Gastrocnemius medialis (tissue), 4 donors: ENCODE measurements at regions not wholly inside any gene's neighbourhood (a gene's known extent, or its start where the extent isn't known, plus 50 kb on each side); places are given as distances from the start of the nearest gene placed in this dataset.

Experiments used
- POLR2A ChIP-seq, 2 donors: fragments of 450-650 bp; IDR thresholded peaks; one replicate each; pipeline ENCODE4 v1.6.1; 2017; ENCODE audit warnings: antibody characterized with exemption in 2 of 2, mild to moderate bottlenecking in 2 of 2, moderate library complexity in 2 of 2
- TF ChIP-seq, protein P1 (sequence below), 5 experiments: fragments of 450-650 bp in 3 of 5; fragments of 200-600 bp in 2 of 5; sonication (generic) in 2 of 5; IDR thresholded peaks in 4 of 5; conservative IDR thresholded peaks in 1 of 5; 1 replicate in 4 of 5; 2 replicates in 1 of 5; pipeline ENCODE4 v1.5.1; 2016 to 2019; ENCODE audit warnings: antibody characterized with exemption in 5 of 5, mild to moderate bottlenecking in 3 of 5, moderate library complexity in 3 of 5

DNA sequence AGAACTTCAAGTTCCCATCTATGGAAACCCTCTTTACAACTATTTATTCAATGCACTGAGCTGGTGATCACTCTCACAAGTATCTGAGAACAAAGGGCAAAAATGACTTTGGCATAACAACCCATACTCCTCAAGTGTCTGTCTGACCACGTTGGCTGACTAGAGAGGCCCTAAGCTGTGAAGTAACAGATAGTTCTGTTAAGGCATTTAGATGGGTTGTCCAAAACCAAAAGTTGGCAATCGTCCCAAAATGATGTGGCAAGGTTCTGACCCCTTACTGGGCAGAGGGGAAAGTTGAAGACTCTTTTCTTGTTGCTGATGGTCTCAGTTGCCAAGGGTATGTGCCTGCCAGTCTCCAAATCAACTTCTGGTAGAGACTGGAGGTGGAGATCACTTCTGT, 524.8 kb downstream of the PPARGC1A start:
- TF ChIP-seq, protein P1, sequence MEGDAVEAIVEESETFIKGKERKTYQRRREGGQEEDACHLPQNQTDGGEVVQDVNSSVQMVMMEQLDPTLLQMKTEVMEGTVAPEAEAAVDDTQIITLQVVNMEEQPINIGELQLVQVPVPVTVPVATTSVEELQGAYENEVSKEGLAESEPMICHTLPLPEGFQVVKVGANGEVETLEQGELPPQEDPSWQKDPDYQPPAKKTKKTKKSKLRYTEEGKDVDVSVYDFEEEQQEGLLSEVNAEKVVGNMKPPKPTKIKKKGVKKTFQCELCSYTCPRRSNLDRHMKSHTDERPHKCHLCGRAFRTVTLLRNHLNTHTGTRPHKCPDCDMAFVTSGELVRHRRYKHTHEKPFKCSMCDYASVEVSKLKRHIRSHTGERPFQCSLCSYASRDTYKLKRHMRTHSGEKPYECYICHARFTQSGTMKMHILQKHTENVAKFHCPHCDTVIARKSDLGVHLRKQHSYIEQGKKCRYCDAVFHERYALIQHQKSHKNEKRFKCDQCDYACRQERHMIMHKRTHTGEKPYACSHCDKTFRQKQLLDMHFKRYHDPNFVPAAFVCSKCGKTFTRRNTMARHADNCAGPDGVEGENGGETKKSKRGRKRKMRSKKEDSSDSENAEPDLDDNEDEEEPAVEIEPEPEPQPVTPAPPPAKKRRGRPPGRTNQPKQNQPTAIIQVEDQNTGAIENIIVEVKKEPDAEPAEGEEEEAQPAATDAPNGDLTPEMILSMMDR (IDR thresholded peaks at IDR 0.05 in 4 of 5, conservative IDR thresholded peaks at IDR 0.05 in 1 of 5), result no peak
- TF ChIP-seq POLR2A (IDR thresholded peaks at IDR 0.05), result no peak
